HCEC 1CT (cell line): ENCODE measurements at regions not wholly inside any gene's neighbourhood (a gene's known extent, or its start where the extent isn't known, plus 50 kb on each side); places are given as distances from the start of the nearest gene placed in this dataset.

Experiments used
- DNase-seq: peaks from one replicate; pipeline ENCODE4 v3.0.0-alpha.2; 2017

DNA sequence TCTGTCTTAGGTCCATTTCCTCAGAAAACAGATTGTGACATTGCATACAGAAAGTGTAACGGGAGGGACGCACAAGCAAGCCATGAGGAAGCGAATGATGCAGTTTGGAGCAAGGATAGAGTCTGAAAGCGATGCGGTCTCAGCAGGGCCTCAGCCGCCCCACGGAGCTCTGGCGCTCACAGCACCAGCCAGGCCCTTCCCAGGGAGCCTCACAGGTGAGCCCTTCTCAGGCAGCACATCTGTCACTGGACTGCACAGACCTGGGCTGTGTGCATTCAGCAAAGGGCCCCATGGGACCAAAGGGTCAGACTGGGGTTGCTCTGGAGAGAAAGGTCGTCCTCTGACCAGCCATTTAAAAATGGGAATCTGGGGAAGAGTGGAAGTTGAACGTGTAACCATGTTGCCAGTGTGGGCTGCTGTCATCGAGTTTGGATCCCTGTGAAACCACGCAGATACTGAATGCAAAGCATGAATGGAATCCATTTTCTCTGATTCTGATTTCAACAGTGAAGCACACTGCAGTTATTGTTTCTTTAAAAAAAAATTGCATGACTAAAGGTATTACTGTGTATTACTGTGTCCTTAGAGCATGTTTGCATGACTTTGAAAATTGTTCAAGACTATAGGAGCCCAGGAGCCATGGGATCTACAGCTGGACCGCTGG lies 350.0 kb upstream of the AKR1E2 start:
- DNase-seq, result no peak

DNA sequence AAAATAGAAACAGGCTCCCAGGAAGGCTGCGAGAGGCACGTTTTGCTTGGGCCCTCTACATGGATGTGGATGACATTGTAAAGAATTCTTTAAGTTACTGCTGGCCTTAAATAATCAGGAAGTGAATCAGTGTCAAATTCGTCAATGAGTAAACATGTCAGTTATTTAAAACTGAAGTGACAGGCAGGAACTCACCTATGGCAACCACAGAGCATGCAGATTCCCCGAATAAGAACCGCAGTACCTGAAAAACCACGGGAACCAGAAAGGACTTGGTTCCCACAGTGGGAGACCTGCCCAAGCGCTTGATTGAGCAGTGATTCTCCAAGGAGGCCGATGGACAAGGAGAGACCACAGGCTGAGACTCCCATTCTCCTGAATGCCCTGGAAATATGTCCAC lies 351.2 kb upstream of the AKR1E2 start:
- DNase-seq, result no peak

DNA sequence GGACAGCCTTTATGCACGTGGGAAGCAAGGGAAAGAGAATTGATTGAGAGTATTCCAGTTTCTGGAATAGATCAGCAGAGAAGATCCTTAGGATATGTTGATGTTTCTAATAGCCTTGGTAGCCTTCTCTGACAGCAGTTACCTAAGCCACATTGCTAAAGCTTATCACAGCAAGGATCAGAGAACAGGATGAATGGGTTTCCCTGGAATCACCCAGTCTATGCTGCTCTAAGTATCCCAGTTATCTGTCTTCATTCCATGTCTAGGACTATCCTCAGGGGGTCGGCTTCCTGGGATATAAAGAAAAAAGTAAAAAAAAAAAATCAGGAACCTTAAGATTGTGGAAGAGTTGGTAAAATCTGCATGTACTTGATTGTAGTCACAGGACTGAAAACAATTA lies 352.0 kb upstream of the AKR1E2 start:
- DNase-seq, result no peak

DNA sequence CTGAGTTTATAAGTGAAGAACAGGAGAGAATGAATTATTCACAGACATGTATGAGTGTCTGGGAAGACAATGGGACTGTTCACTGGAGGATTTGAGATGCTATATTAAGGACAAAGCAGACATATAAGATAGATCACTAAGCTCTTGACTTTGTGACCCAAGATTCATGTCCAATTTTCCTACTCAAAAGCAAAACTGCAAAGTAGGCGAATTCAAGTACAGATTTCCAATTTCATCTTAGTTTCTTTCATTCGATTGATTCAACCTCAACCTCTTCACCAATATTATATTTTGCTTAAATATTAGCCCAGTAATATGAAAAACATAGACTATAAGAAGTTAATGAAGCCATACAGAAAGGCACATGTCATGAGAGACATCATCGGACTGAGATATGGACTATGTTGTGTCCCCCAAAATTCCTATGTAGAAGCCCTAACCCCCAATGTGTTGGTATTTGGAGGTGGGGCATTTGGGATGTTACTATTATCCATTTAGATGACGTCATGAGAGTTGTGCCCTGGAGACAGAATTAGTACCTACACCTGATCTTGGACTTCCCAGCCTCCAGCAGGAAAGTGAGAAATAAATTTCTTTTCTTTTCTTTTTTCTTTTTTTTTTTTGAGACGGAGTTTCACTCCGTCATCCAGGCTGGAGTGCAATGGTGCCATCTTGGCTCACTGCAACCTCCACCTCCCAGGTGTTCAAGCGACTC lies 353.7 kb upstream of the AKR1E2 start:
- no peak for DNase-seq

DNA sequence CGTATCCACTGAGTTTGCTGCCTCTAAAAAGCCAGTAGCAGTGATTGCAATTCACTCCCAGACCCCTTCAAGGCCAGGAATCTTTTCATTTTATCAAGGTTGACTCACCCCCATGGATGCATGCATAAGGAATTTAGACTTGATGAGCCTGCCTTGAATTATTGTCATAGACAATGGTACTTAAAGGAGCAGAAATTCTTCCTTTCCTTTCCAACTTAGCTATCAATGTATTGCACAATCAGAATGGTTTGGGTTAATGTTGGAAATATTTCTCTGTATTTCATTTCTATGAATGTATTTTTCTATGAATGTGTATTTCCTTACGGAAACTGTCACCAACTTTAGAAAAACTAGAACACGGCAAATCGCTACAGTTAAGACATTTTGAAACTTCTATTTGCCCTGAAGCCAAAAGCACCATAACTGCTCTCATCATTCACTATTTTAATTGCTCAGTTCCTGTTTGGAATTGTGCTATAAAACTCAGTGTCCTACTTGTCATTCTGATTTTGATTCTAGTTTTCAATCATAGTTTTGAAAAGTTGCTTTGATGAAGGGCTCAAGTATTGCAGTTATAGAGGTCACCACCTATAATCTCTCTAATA lies 355.7 kb upstream of the AKR1E2 start:
- peak; percentile 88 for DNase-seq

DNA sequence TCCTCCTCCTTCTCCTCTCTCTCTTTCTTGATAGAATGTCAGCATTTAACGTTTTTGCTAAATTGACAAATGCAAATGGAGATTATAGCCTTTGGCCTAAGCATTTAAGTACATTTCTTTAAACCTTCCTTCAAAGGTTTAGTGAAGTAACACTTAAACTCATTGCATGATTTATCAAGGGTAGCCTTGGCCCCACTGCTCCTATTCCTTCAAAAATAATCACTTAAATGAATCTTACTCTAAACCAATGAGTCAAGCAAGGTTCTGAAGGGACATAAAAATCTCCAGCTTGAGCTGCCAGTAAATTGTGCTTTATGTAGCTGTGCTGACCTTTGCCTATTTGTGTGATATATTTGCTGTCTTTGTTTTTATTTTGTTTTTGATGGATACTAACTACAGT lies 358.5 kb upstream of the AKR1E2 start:
- no peak for DNase-seq

DNA sequence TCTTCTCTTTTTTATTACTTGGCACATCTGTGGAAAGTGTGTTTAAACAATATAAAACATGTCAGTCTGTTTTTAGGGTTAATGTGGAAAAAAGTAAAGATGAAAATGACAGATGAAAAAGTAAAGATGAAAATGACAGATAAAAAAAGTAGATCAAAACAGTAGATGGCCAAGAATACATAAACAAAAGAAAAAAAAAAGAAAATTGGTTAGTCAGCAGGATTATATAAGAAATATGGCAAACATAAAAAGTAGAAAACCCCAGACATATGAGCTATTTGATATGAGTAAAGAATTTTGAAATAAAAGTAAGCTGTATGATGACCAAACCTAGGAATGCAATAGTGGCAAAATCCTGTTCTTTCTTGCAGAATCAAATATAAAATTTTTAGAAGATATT lies 365.7 kb upstream of the AKR1E2 start:
- DNase-seq, result no peak

DNA sequence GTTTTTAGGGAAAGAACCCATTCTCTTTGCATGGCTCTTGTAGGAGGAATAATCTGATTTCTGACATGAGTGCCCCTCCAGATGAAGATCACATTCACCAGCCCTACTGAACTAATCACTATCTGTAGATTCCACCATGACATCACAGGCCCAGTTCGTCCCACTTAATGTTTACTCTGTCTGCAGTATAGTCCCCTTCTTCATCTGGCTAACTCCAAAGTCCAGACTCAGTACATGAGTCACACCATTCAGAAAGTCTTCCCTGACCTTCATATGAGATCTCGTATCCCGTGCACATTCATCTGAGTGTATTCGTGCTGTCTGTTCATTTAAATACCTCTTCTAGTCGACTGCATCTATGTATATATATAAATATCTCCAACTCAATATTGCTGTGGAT lies 366.5 kb upstream of the AKR1E2 start:
- no peak for DNase-seq

DNA sequence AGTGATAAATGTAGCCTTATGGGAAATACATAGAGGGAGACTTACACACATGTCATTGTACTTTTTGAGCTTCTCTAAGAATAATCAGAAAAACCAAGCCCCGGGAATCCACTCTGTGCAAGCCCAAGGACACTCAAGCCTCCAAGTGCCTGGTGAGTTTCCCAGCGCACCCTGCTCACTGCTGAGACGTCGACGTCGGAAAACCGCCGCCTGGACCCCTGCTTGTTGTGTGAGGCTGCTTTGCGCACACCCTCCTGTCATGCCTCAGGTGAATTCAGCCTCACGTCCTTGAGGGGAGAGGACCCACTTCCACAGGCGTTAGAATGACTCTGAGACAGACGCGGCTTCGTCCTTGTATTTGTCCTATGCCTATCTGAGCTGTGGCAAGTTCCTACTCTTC lies 368.4 kb upstream of the AKR1E2 start:
- DNase-seq, result no peak

DNA sequence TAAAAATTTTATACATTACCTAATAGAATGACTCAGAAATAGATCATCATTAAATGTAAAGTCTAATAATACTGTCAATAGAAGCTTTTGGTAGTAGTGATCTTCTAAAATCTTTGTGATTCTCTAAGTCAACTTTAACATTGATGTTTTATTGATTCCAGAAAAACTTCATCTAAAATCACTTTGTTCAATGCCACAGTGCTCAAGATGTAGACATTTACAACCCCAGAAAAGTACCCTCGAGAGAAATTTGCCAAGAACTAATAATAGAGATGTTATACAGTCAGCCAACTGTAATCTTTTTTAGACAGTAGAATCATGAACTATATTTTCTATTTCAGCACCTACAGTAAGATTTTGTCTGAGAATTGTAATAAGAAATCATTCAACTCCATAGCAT lies 369.2 kb upstream of the AKR1E2 start:
- DNase-seq, result no peak

DNA sequence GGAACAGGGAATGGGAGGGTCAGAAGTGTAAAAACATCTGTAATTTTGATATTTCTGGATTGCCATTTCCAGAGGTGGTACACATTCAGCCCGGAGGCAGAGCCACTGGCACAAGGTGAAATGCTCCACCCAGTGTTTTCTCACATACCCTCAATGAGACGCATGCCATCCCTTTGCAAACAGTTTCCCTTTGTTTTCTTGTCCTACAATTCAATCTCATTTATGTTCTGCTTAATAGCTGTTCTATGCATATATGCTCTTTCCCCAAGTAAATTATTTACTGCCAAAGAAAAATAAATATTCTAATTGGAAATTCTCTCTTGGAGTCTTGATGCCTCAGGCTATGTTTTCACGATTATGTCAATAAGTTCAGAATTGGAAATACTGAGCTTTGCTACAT lies 369.7 kb upstream of the AKR1E2 start:
- DNase-seq, result no peak

DNA sequence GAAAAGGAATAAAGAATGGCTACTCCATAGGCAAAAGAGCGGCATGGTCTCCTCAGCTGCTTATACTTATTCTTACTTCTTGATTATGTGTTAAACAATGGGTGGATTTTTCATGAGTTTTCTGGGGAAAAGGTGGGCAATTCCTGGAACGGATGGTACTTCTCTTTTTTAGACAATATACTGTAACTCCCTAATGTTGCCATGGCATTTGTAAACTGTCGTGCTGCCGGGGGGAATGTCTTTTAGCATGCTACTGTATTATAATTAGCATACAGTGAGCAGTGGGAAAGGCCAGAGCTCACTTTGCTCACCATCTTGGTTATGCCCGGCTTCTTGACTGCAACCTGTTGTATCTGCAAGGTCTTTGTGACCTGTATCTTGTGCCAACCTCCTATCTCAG lies 372.1 kb upstream of the AKR1E2 start:
- no peak for DNase-seq

DNA sequence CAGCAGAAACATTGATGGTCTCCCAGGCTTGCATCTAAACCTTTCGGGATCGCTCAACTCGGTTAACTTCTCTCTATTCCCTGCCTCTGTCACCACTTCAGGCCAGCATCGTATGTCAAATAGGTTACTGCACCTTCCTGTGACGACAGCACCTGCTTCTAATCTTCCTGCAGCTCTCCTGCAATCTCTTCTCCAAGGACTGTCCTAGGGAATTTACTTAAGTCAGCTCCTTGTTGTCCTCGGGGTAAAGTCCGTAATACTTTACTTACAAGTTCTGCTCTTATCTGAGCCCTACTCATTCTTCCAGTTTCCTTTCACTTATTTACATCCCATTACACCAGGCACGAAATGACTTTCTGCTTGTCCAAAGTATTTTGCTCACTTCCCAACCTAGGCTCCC lies 372.7 kb upstream of the AKR1E2 start:
- DNase-seq, result no peak

DNA sequence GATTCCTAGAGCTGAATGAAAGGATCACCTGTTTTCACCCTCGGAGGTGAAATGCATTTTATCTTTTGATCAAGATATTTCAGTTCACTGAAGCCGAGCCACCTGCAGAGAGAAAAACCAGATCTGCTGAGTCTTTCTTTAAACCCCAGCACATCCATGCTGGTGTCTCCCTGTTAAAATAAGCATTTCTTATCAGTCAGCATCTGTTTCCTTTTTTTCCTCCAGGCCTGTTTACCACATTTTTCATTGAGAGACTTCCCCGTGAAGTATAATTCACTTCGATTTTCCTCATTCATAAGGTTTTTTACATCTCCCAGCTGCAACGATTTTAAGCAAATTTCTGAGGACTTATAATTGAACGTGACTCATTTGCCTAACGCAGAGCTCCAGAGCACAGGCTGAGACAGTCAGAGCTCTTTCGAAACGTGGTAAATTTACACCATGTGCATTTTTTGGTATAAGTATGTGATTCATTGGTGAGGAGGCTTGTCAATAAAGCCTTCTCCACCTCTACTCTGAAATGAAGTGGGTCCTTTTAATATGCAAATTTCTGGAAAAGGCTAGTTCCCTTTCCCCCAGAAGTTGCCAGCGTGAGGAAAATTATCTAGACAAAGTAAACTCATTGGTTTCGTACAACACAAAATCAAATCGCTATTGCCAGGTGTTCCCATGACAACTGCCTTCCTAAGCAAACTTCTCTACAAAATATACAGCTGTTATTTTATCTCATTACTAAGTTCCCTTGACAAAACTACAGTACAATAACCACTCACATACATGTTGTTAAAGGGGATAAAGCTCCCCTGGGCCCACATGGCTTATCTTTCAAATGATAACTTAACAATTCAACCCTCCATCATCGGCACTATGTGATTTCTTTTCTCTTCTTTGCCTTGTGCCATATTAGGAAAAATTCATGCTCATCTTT lies 374.8 kb upstream of the AKR1E2 start:
- DNase-seq, result peak; percentile 93

DNA sequence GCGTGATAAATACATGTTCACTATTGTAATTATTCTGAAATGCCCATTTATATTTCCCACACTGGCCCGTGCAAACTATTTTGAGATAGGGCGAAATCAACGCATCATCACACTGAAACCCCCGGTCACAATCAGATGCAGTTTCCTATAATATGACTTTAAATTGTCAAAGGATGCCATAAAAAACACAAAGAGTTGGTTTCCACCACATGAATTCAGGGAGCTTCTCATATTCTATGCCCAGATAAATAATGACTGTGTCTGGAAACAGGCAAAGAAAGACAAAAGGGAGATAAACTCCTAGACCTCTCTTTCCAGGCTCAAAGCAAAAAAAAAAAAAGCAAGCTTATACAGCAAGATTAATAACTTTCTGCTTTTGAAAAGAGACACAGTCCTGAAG lies 375.8 kb upstream of the AKR1E2 start:
- DNase-seq, result no peak

DNA sequence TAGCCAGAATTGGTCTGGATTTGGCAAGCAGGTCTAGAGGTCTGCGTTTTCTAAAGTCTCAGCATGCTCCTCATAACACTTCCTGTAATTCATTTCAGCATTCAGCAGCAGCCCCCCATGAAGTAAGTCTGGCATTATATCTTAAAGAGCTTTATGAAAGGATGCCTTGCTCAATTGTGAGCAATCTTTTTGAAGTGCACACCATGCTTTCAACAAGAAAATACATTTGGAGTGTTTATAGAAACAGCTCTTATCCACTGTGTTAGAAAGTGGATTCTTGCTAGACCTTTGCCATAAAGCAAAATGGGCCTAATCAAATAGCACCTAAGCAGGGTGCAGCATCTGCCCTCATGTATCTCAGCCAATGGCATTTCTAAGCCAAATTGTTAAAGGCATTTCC lies 378.0 kb upstream of the AKR1E2 start:
- no peak for DNase-seq

DNA sequence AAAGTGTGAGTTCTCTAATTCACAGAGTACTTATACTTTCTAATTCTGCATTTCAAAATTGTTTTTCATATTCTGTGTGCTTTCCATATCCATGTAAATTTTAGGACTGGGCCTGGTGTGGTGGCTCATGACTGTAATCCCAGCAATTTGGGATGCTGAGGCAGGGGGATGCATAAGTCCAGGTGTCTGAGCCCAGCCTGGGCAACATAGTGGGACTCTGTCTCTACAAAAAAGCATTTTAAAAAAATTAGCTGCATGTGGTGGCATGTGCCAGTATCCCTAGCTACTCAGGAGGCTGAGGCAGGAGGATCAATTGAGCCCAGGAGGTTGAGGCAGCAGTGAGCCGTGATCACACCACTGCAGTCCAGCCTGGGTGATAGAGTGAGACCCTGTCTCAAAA lies 382.6 kb upstream of the AKR1E2 start:
- no peak for DNase-seq

DNA sequence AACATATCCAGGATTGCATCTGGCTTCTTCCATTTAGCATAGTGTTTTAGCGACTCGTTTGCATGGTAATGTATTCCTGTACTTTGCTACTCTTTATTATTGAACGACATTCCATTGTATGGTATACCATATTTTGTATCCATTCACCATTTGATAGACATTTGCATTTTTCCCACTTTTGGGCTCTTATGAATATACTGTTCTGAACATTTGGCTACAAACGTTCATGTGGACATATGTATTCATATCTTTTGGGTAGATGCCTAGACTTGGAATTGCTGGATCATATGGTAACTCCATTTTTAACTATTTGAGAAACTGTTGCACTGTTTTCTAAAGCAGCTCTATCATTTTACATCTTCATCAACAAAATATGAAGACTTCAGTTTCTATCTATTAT lies 383.7 kb upstream of the AKR1E2 start:
- no peak for DNase-seq

DNA sequence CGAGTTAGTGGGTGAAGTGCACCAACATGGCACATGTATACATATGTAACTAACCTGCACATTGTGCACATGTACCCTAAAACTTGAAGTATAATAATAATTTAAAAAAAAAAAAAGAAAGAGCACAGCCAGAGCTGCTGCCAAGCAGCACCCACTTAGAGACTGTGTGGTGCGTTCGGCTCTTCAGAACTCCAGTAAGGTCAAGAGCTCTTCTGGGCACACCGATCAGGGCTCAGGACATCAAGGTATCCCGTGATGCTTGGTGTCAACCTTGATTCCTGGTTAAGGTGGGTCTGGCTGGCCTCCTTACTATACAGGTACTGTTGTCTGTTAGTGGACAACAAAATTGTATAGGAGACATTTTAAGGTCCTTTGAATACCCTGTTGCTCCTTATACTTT lies 385.7 kb upstream of the AKR1E2 start:
- no peak for DNase-seq

DNA sequence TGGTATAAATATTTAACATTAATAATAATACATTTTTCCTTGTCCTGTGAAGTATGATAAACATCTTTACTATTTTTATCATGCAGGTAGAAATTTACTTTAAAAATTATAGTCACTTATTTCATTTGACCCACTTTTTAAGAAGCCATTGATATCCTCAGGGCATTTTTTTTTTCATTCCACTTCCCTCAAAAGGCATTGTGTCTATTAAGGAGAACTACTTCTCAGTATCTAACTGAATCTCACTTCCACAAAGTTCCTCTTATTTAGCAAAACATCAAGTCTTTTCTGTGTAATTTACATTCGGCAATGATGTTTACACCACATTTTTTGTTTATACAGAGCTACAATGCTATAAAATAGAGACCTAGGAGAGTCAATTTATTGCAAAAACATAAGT lies 388.2 kb upstream of the AKR1E2 start:
- DNase-seq, result no peak

DNA sequence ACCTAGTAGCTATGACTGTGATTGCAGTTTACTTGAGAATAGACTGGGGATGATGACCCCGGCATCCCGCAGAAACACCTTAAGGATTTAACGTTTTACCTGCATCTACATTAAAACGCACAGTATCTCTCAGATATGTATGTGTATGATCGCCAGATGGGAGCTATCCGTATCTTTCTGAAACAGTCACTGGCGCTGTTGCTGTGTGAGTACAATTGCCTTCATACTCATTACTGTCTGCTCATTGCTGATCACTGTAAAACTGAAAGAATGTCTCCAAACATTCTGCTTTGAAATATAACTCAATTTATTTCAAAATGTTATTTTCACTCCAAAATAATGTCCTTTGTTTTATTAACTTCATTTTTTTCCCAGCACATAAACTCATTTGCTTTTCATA lies 388.9 kb upstream of the AKR1E2 start:
- no peak for DNase-seq

DNA sequence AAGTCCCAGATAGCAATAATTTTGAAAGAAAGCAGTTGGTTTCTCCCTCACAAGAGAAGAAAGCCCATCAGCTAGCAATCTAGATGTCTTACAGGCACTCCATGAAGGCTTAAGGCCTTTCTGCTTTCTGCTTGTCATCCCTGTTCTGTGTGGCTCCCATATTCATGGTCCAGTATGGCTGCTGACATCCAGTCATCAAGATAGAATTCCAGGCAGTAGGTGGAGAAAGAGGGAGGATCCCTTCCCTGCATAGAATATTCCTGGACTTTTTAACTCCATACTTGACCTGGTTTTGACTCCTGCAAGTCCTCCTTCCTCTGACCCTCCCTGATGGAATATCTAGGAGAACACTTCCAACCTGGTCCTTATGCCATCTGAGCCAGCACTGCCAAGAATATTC lies 389.9 kb upstream of the AKR1E2 start:
- DNase-seq, result no peak

DNA sequence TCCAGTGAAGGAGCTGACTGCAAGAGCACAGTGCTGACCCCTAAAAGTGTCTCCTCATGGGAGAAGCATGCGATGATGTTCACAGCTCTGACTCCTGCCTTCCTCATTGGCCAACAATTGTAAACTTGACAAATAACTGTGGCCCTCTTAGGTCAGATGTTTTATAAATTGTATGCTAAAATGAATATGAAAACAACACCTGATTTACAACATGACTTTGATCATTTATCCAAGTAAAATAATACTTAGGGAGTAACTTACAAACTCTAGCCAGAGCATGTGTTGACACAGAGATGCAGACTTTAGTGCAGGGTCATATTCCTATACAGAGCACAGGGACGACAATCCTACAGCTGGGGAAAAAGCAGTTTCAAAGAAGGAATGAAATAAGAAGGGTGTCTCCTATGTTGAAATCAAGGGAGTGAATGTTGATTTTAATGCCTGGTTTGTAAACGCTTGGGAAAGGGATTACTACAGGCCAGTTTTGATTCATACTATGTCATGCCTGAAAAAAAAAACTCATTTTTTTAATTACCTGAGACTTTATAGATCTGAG lies 391.4 kb upstream of the AKR1E2 start:
- DNase-seq, result no peak
